AG09309 (cell line): ENCODE measurements at regions not wholly inside any gene's neighbourhood (a gene's known extent, or its start where the extent isn't known, plus 50 kb on each side); places are given as distances from the start of the nearest gene placed in this dataset.

Experiments used
- DNase-seq: peaks from one replicate; pipeline ENCODE4 v3.0.0-alpha.2; 2010; ENCODE audit warnings: low read depth
- H3K4me3 ChIP-seq: 2 replicates; pipeline ENCODE4 v1.5.1; 2011; ENCODE audit warnings: mild to moderate bottlenecking, low read depth, low read length, moderate library complexity; ENCODE audit not compliant: control insufficient read depth
- CTCF ChIP-seq: IDR thresholded peaks from 2 replicates; pipeline ENCODE4 v1.5.1; 2011; ENCODE audit warnings: mild to moderate bottlenecking, low read depth, low read length, inconsistent platforms; ENCODE audit not compliant: insufficient read depth, control insufficient read depth; ENCODE audit errors: missing control alignments

GRCh38 chr4:36000941-36001557, 243.3 kb downstream of the ARAP2 start:
- TF ChIP-seq CTCF: no peak
- no peak overlapping the region for H3K4me3 ChIP-seq
- DNase-seq: no peak

GRCh38 chr4:36003051-36003450, 241.3 kb downstream of the ARAP2 start:
- no peak for DNase-seq
- no peak for TF ChIP-seq CTCF
- H3K4me3 ChIP-seq: no peak overlapping the region

GRCh38 chr4:36004204-36004851, 240.0 kb downstream of the ARAP2 start:
- no peak overlapping the region for H3K4me3 ChIP-seq
- TF ChIP-seq CTCF: no peak
- no peak for DNase-seq

- TF ChIP-seq CTCF: no peak
- H3K4me3 ChIP-seq: no peak overlapping the region
- no peak for DNase-seq
These were observed 238.1 kb downstream of the ARAP2 start for GRCh38 chr4:36006226-36006625.

- H3K4me3 ChIP-seq: no peak overlapping the region
- no peak for DNase-seq
- no peak for TF ChIP-seq CTCF
These were observed 233.9 kb downstream of the ARAP2 start for GRCh38 chr4:36010397-36010929.

GRCh38 chr4:36011381-36011780, 232.9 kb downstream of the ARAP2 start:
- no peak for TF ChIP-seq CTCF
- H3K4me3 ChIP-seq: no peak overlapping the region

More at GRCh38 chr4:36011381-36011780, 232.9 kb downstream of the ARAP2 start:
- DNase-seq: no peak
